Gastroesophageal sphincter (tissue), 3 donors: ENCODE measurements at regions not wholly inside any gene's neighbourhood (a gene's known extent, or its start where the extent isn't known, plus 50 kb on each side); places are given as distances from the start of the nearest gene placed in this dataset.

Experiments
- POLR2A ChIP-seq, 2 donors: fragments of 450-650 bp; IDR thresholded peaks; one replicate each; pipeline ENCODE4 v1.6.1; 2017; ENCODE audit warnings: antibody characterized with exemption in 2 of 2, mild to moderate bottlenecking in 2 of 2, moderate library complexity in 1 of 2
- TF ChIP-seq, protein P1 (sequence below), 4 experiments: fragments of 200-600 bp in 2 of 4; fragments of 450-650 bp in 2 of 4; sonication (generic) in 1 of 4; IDR thresholded peaks; one replicate each; pipeline ENCODE4 v1.5.1; 2017 to 2019; ENCODE audit warnings: antibody characterized with exemption in 4 of 4, mild to moderate bottlenecking in 2 of 4, moderate library complexity in 2 of 4

DNA sequence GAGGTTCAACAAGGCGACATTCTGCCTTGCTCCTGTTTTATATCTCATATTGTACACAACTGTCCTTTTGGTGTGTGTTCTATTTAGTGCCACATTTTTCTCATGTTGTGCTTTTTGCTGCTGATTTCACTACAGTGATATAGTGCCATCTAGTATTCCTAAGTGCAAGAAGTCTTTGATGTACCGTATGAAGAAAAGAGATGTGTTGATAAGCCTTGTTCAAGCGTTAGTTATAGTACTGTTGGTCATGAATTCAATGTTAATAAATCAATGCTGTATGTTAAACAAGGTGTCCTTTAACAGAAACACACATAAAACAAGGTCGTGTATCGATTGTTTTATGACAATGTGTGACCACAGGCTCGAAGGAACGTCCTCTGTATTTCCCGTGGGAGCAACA, 939.4 kb downstream of the GATA3 start:
- no peak for TF ChIP-seq POLR2A (IDR thresholded peaks at IDR 0.05)
- TF ChIP-seq, protein P1, sequence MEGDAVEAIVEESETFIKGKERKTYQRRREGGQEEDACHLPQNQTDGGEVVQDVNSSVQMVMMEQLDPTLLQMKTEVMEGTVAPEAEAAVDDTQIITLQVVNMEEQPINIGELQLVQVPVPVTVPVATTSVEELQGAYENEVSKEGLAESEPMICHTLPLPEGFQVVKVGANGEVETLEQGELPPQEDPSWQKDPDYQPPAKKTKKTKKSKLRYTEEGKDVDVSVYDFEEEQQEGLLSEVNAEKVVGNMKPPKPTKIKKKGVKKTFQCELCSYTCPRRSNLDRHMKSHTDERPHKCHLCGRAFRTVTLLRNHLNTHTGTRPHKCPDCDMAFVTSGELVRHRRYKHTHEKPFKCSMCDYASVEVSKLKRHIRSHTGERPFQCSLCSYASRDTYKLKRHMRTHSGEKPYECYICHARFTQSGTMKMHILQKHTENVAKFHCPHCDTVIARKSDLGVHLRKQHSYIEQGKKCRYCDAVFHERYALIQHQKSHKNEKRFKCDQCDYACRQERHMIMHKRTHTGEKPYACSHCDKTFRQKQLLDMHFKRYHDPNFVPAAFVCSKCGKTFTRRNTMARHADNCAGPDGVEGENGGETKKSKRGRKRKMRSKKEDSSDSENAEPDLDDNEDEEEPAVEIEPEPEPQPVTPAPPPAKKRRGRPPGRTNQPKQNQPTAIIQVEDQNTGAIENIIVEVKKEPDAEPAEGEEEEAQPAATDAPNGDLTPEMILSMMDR (IDR thresholded peaks at IDR 0.05), result no peak
